OCI-LY7 (cell line): ENCODE measurements at regions not wholly inside any gene's neighbourhood (a gene's known extent, or its start where the extent isn't known, plus 50 kb on each side); places are given as distances from the start of the nearest gene placed in this dataset.
"Not testable (repeated sequence)": the region's sequence is repeated elsewhere in the genome, so short reads cannot be mapped to it uniquely, and the experiment has no call there.

Source experiments
- BruUV-seq: library from RNA; stranded (reverse); fragments of 400-500 nt; replicated peaks from 2 replicates; lab custom pipeline; 2021; lab: Mats Ljungman, UMichigan
- CTCF ChIA-PET: fragments of 300-600 bp; sonication (Branson Sonifier 250); formaldehyde crosslinking; loops from one replicate; lab custom pipeline; 2022; ENCODE audit warnings: antibody characterized with exemption; ENCODE audit not compliant: unreplicated experiment; lab: Charles Lee
- POLR2A ChIA-PET: fragments of 300-600 bp; sonication (Branson Sonifier 250); formaldehyde crosslinking; loops from one replicate; lab custom pipeline; 2022; ENCODE audit warnings: antibody characterized with exemption; lab: Charles Lee
- DNase-seq: peaks from one replicate; pipeline ENCODE4 v3.0.0-alpha.2; 2015; ENCODE audit warnings: low spot score
- H2AFZ ChIP-seq: fragments of 200-600 bp; sonication (generic), shearing (Covaris generic); 2 replicates; pipeline ENCODE4 v1.6.1; 2014; ENCODE audit warnings: mild to moderate bottlenecking, antibody characterized with exemption, low read length, moderate library complexity
- H3K27ac ChIP-seq: fragments of 200-600 bp; sonication (generic); 2 replicates; pipeline ENCODE4 v1.5.1; 2014; ENCODE audit warnings: mixed run types, low read depth, mild to moderate bottlenecking, moderate library complexity, low read length, inconsistent platforms; ENCODE audit not compliant: poor library complexity, severe bottlenecking
- H3K36me3 ChIP-seq: fragments of 200-600 bp; sonication (generic); 2 replicates; pipeline ENCODE4 v1.6.1; 2014; ENCODE audit warnings: mild to moderate bottlenecking, antibody characterized with exemption, low read length, moderate library complexity, mixed read lengths; ENCODE audit not compliant: insufficient read depth
- H3K4me1 ChIP-seq: fragments of 200-600 bp; sonication (generic); 2 replicates; pipeline ENCODE4 v1.5.1; 2014; ENCODE audit warnings: mild to moderate bottlenecking, low read length; ENCODE audit not compliant: insufficient read depth, poor library complexity, severe bottlenecking
- H3K4me2 ChIP-seq: fragments of 200-600 bp; sonication (generic); 2 replicates; pipeline ENCODE4 v1.6.1; 2014; ENCODE audit warnings: mild to moderate bottlenecking, low read length
- H3K4me3 ChIP-seq: fragments of 200-600 bp; sonication (generic); 2 replicates; pipeline ENCODE4 v1.5.1; 2014; ENCODE audit warnings: mild to moderate bottlenecking, low read depth, low read length; ENCODE audit not compliant: poor library complexity, severe bottlenecking
- H3K79me2 ChIP-seq: fragments of 200-600 bp; sonication (generic); 2 replicates; pipeline ENCODE4 v1.6.1; 2016; ENCODE audit warnings: low read depth, mild to moderate bottlenecking, low read length, moderate library complexity, mixed read lengths; ENCODE audit not compliant: insufficient read depth
- H3K9me2 ChIP-seq: fragments of 200-600 bp; sonication (generic); 2 replicates; pipeline ENCODE4 v1.6.1; 2016; ENCODE audit warnings: mild to moderate bottlenecking, low read length, mixed read lengths; ENCODE audit not compliant: insufficient read depth
- H3K9me3 ChIP-seq: fragments of 200-600 bp; sonication (generic); 2 replicates; pipeline ENCODE4 v1.6.1; 2014; ENCODE audit warnings: mild to moderate bottlenecking, mixed run types, low read length, mixed read lengths
- H4K20me1 ChIP-seq: fragments of 200-600 bp; sonication (generic); 2 replicates; pipeline ENCODE4 v1.6.1; 2014; ENCODE audit warnings: mild to moderate bottlenecking, antibody characterized with exemption, low read length, moderate library complexity, mixed read lengths; ENCODE audit not compliant: insufficient read depth
- EZH2phosphoT487 ChIP-seq: fragments of 200-600 bp; sonication (generic); IDR thresholded peaks from 2 replicates; pipeline ENCODE4 v1.6.1; 2018; ENCODE audit warnings: low read depth, borderline replicate concordance, mild to moderate bottlenecking, mixed run types, antibody characterized with exemption, low read length, moderate library complexity, mixed read lengths
- intact Hi-C: fragments of 100-400 bp; cut with micrococcal nuclease; formaldehyde crosslinking; loops from one replicate; pipeline ENCODE4 v1.10.0; 2022; ENCODE audit not compliant: unreplicated experiment
- TF ChIP-seq, protein P1 (sequence below): fragments of 200-600 bp; sonication (generic); conservative IDR thresholded peaks from 2 replicates; pipeline ENCODE4 v1.5.1; 2014; ENCODE audit warnings: mild to moderate bottlenecking, antibody characterized with exemption, low read length, moderate library complexity, mixed read lengths

DNA sequence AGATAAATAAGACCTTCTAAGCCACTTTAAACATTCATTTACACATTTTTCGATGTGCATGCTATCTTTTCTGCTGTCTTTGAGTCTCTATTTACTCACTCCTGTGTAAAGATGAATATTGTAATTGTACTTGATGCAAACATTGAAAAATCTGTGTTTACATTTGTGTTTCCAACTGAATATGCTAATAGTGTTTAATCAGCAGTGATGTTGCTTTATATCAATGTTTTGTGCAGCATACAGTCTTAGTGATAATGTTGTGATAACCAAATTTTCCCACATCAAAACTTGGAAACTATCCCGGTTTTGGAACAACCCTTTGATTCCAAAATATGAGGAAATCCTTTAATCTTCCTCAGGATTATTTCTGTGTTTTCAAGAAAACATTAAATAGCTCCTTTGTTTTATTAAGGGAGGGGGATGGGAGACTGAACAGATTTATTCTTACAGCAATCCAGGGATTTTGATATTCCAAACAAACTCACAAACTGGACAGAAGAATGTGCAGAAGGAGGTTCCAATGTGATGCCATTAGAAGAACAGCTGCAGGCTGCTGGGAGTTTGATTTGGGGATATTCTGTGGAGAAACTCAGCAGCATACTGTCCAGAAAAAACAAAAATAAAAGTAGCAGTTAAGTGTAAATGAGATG, 248.0 kb downstream of the S1PR1 start:
- Histone ChIP-seq H3K4me1 (no peaks in the 10 kb centered on the region), H3K4me3 (no peak overlapping the region), H3K9me2 (no peaks in the 10 kb centered on the region), H3K79me2 (no peaks in the 10 kb centered on the region), H3K9me3 (no peaks in the 10 kb centered on the region), H3K27ac (no peak overlapping the region), H3K36me3 (no peaks in the 10 kb centered on the region), H2AFZ (no peak overlapping the region), H4K20me1 (no peaks in the 10 kb centered on the region), H3K4me2 (no peak overlapping the region)
- intact Hi-C loops = no loop called here
- no peak for DNase-seq
- POLR2A ChIA-PET = interaction anchor here (0.7 to 1.0 kb wide), 2 partner anchors 21 to 145 kb away, joined by 4 read pairs; no protein-coding TSS in a partner anchor
- BruUV-seq = no TSS peak
- TF ChIP-seq, protein P1, sequence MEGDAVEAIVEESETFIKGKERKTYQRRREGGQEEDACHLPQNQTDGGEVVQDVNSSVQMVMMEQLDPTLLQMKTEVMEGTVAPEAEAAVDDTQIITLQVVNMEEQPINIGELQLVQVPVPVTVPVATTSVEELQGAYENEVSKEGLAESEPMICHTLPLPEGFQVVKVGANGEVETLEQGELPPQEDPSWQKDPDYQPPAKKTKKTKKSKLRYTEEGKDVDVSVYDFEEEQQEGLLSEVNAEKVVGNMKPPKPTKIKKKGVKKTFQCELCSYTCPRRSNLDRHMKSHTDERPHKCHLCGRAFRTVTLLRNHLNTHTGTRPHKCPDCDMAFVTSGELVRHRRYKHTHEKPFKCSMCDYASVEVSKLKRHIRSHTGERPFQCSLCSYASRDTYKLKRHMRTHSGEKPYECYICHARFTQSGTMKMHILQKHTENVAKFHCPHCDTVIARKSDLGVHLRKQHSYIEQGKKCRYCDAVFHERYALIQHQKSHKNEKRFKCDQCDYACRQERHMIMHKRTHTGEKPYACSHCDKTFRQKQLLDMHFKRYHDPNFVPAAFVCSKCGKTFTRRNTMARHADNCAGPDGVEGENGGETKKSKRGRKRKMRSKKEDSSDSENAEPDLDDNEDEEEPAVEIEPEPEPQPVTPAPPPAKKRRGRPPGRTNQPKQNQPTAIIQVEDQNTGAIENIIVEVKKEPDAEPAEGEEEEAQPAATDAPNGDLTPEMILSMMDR = no peak
- TF ChIP-seq EZH2phosphoT487 = no peak
- CTCF ChIA-PET = no interaction called here

DNA sequence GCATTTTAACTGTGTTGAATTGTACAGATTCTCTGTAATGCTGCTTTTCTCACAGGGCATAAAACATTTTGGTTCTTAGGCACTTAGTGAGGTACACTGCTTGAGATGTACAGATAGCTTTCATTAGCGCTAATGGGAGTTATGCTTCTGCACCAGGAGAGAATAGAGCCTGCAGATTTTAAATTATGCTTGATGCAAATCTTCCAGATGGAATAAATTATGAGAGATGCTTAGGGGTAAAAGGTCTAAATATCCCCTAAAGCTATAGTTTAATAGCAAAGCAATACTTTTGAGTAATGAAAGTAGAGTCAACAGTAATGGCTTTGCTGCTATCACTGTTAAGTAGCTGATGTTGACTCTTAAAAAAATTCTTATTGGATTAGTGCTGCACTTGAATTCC, 248.9 kb downstream of the S1PR1 start:
- Histone ChIP-seq H3K9me3 (no peaks in the 10 kb centered on the region), H3K4me3 (no peak overlapping the region), H3K27ac (no peak overlapping the region), H3K9me2 (no peaks in the 10 kb centered on the region), H3K4me2 (no peak overlapping the region), H3K36me3 (no peaks in the 10 kb centered on the region), H3K79me2 (no peaks in the 10 kb centered on the region), H2AFZ (no peak overlapping the region), H4K20me1 (no peaks in the 10 kb centered on the region), H3K4me1 (no peaks in the 10 kb centered on the region)
- no peak for TF ChIP-seq EZH2phosphoT487
- TF ChIP-seq, protein P1 = no peak
- no TSS peak for BruUV-seq
- no peak for DNase-seq
- POLR2A ChIA-PET = interaction anchor here (0.7 kb wide), 1 partner anchor 8 kb away, joined by 3 read pairs; no protein-coding TSS in a partner anchor
- CTCF ChIA-PET = no interaction called here
- intact Hi-C loops = no loop called here

DNA sequence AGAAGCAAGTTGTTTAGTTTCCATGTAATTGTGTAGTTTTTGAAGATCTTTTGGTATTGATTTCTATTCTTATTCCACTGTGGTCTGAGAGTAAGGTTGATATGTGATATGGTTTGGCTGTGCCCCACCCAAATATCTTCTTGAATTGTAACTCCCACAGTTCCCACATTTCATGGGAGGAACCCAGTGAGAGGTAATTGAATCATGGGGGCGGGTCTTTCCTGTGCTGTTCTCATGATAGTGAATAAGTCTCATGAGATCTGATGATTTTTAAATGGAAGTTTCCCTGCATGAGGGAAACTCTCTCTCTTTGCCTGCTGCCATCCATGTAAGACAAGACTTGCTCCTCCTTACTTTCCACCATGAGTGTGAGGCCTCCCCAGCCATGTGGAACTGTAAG, 255.3 kb downstream of the S1PR1 start:
- H3K9me3 ChIP-seq, H3K9me2 ChIP-seq, H3K36me3 ChIP-seq, H3K27ac ChIP-seq, H3K4me2 ChIP-seq, DNase-seq, POLR2A ChIA-PET, H2AFZ ChIP-seq, intact Hi-C loops, H4K20me1 ChIP-seq, CTCF ChIA-PET, H3K4me3 ChIP-seq, H3K4me1 ChIP-seq, H3K79me2 ChIP-seq, BruUV-seq: not testable (repeated sequence)

DNA sequence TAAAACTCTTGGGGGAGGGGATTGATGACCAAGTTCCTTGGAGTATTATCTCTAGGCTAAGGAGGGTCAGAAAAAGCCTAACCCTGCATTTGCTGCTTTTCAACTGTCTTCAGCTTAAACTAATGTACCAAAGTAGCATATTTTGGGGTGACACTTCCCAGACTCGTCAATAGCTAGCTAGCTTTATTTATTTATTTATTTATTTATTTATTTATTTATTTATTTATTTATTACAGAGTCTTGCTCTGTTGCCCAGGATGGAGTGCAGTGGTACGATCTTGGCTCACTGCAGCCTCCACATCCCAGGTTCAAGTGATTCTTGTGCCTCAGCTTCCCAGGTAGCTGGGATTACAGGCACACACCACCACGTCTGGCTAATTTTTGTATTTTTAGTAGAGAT, 257.1 kb downstream of the S1PR1 start:
- CTCF ChIA-PET, intact Hi-C loops: not testable (repeated sequence)
- POLR2A ChIA-PET = interaction anchor here (0.7 kb wide), 2 partner anchors 8 to 9 kb away, joined by 3 read pairs; no protein-coding TSS in a partner anchor

More for the DNA sequence above, 257.1 kb downstream of the S1PR1 start:
- not testable (repeated sequence) for H2AFZ ChIP-seq, DNase-seq, H3K4me3 ChIP-seq, H3K27ac ChIP-seq, H3K9me2 ChIP-seq, H3K9me3 ChIP-seq, BruUV-seq, H4K20me1 ChIP-seq, H3K4me1 ChIP-seq, H3K36me3 ChIP-seq, H3K4me2 ChIP-seq, H3K79me2 ChIP-seq
